Kidney (tissue), 13 donors: ENCODE measurements at regions not wholly inside any gene's neighbourhood (a gene's known extent, or its start where the extent isn't known, plus 50 kb on each side); places are given as distances from the start of the nearest gene placed in this dataset.

ENCODE experiments used
- DNase-seq, 5 donors: peaks; one replicate each; pipeline ENCODE4 v3.0.0-alpha.2; 2013 to 2020
- FAIRE-seq: peaks from 2 replicates; lab custom pipeline; 2012; peaks lifted over from hg19 to GRCh38; lab: Jason Lieb, UNC
- H3K27ac ChIP-seq, 2 donors: one replicate each; pipeline ENCODE4 v1.7.0; 2013; ENCODE audit warnings: low read depth in 2 of 2, low read length in 2 of 2, inconsistent platforms in 1 of 2
- H3K27me3 ChIP-seq: one replicate; pipeline ENCODE4 v1.7.1; 2013; ENCODE audit warnings: low read length, inconsistent platforms; ENCODE audit not compliant: control insufficient read depth, insufficient read depth
- H3K36me3 ChIP-seq, 3 donors: one replicate each; pipeline versions ENCODE4 v1.7.0 to v1.7.1; 2013; ENCODE audit warnings: low read length in 3 of 3, control low read depth in 1 of 3, inconsistent platforms in 1 of 3; ENCODE audit not compliant: insufficient read depth in 3 of 3, control insufficient read depth in 2 of 3
- H3K4me1 ChIP-seq, 3 donors: one replicate each; pipeline versions ENCODE4 v1.7.0 to v1.7.1; 2013; ENCODE audit warnings: low read length in 3 of 3, inconsistent platforms in 1 of 3, low read depth in 1 of 3; ENCODE audit not compliant: control insufficient read depth in 2 of 3, insufficient read depth in 2 of 3
- H3K4me3 ChIP-seq, 3 donors: one replicate each; pipeline versions ENCODE4 v1.7.0 to v1.8.1; 2013; ENCODE audit warnings: low read length in 3 of 3, control low read depth in 1 of 3, inconsistent platforms in 1 of 3
- H3K9ac ChIP-seq, 3 donors: one replicate each; pipeline versions ENCODE4 v1.7.0 to v1.7.1; 2013; ENCODE audit warnings: low read length in 3 of 3, control low read depth in 1 of 3, inconsistent platforms in 1 of 3
- H3K9me3 ChIP-seq, 3 donors: one replicate each; pipeline versions ENCODE4 v1.7.0 to v1.7.1; 2013; ENCODE audit warnings: low read length in 3 of 3, control low read depth in 1 of 3, inconsistent platforms in 1 of 3; ENCODE audit not compliant: control insufficient read depth in 2 of 3, insufficient read depth in 1 of 3
- intact Hi-C: fragments of 100-400 bp; cut with DNase I; formaldehyde crosslinking; loops from one replicate; pipeline ENCODE4 v1.11.1; 2022
- TF ChIP-seq, protein P1 (sequence below): IDR thresholded peaks from 3 replicates; pipeline ENCODE4 v1.5.1; 2012; ENCODE audit warnings: mild to moderate bottlenecking, moderate library complexity, borderline replicate concordance; ENCODE audit not compliant: insufficient read depth; ENCODE audit errors: extremely low read depth
- donor health status: control.
- donor health status: control.
- donor health status: control.
- donor health status: control.
- donor health status: control.
- donor health status: DM: yes; HTN: yes; CAD: no.
- donor health status: Normal renal cell carcinoma (clear cell type).

DNA sequence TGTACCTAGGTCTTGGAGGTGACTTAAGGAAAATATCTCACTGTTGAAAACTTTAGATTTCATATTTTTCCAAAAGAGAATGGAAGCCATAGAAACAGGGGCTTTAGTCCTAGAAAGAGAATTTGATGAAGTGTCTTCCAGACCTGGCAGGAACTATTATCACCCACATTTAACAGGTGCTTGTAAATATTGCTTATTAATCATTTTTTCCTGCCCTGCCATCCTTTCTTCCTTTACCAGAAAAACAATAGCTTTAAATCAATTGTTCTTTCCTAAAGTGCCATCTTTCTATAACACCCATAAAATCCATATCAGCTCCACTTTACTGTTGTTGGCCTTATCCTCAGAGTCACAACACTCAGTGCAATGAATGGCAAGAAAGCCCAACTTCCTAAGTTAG is 350.9 kb downstream of the YTHDC2 start:
- intact Hi-C loops = no loop called here
- DNase-seq = no peak
- Histone ChIP-seq H3K9ac (no peak overlapping the region), H3K27ac (no peak overlapping the region), H3K27me3 (no peaks in the 10 kb centered on the region), H3K36me3 (no peaks in the 10 kb centered on the region), H3K9me3 (no peaks in the 10 kb centered on the region), H3K4me1 (no peaks in the 10 kb centered on the region), H3K4me3 (no peak overlapping the region)
- TF ChIP-seq, protein P1, sequence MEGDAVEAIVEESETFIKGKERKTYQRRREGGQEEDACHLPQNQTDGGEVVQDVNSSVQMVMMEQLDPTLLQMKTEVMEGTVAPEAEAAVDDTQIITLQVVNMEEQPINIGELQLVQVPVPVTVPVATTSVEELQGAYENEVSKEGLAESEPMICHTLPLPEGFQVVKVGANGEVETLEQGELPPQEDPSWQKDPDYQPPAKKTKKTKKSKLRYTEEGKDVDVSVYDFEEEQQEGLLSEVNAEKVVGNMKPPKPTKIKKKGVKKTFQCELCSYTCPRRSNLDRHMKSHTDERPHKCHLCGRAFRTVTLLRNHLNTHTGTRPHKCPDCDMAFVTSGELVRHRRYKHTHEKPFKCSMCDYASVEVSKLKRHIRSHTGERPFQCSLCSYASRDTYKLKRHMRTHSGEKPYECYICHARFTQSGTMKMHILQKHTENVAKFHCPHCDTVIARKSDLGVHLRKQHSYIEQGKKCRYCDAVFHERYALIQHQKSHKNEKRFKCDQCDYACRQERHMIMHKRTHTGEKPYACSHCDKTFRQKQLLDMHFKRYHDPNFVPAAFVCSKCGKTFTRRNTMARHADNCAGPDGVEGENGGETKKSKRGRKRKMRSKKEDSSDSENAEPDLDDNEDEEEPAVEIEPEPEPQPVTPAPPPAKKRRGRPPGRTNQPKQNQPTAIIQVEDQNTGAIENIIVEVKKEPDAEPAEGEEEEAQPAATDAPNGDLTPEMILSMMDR = no peak
- FAIRE-seq = no peak

DNA sequence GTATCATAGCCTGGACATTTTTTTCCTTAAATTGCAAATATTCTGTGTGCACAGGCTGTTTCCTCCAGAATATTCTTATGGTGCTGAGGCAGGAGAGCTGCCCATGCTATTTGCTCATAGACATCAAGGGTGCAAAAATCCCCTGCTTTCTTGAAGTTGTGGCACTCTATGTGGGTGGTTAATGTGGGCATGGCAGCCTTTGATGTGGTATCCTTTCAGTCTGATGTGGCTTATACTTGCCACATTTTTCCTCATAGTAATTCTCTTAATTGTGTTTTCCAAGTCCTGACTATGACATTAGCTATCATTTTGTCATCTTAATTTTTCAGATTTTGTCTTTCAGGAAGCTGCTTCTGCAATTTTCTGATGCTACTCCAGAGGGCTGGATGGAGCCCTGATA is 353.3 kb downstream of the YTHDC2 start:
- Histone ChIP-seq H3K9me3 (no peaks in the 10 kb centered on the region), H3K27me3 (no peaks in the 10 kb centered on the region), H3K4me3 (no peak overlapping the region), H3K27ac (no peak overlapping the region), H3K36me3 (no peaks in the 10 kb centered on the region), H3K4me1 (no peaks in the 10 kb centered on the region), H3K9ac (no peak overlapping the region)
- TF ChIP-seq, protein P1 = no peak
- FAIRE-seq (no peak), DNase-seq (no peak)
- intact Hi-C loops = no loop called here

DNA sequence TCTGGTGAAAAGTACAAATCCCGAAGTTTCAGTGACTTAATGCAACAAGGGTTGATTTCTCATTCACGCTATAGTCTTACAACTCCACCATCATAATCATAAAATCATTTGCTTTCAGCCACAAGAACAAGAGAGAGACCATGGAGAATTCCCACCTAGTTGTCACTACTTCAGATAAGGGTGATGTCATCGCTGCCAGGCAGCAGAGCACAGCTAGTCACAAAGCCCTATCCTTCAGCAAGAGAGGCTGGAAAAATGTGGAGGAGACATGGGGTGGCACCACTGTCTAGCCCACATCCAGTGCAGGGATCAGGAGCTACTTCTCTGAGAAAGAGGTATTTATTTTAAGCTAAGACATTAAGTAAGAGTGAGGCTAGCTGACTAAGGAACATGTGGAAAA is 356.1 kb downstream of the YTHDC2 start:
- intact Hi-C loops = no loop called here
- Histone ChIP-seq H3K9ac (no peak overlapping the region), H3K4me1 (no peaks in the 10 kb centered on the region), H3K4me3 (no peak overlapping the region), H3K9me3 (no peaks in the 10 kb centered on the region), H3K27ac (no peak overlapping the region), H3K27me3 (no peaks in the 10 kb centered on the region), H3K36me3 (no peaks in the 10 kb centered on the region)
- TF ChIP-seq, protein P1 = no peak
- FAIRE-seq (no peak), DNase-seq (no peak)

DNA sequence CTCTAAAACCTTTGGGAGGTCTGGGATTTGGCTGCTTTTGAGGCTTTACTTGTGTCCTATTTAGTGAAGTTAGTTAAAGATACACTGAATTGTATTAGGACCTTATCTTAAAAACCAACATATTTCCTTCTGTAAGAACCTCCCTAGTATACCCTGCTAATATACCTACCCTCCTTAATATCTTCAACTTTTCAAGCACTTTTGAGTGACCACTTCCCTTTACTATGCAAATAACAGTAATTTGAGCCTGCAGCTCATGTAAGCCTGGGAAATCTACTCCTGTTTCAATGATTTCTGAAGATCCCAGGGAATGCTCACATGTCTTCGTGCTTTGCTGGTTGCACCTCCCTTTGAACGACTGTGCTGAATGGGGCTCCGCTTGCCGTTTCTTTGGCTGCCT is 358.5 kb downstream of the YTHDC2 start:
- H3K9me3 ChIP-seq = no peaks in the 10 kb centered on the region
- no peaks in the 10 kb centered on the region for H3K36me3 ChIP-seq
- no peak for FAIRE-seq
- H3K27me3 ChIP-seq = no peaks in the 10 kb centered on the region
- H3K9ac ChIP-seq = no peak overlapping the region
- no peak overlapping the region for H3K27ac ChIP-seq
- intact Hi-C loops = no loop called here
- no peak for DNase-seq
- TF ChIP-seq, protein P1 = no peak
- no peaks in the 10 kb centered on the region for H3K4me1 ChIP-seq
- H3K4me3 ChIP-seq = no peak overlapping the region
